ENCODE measurements at regions not wholly inside any gene's neighbourhood (a gene's known extent, or its start where the extent isn't known, plus 50 kb on each side); places are given as distances from the start of the nearest gene placed in this dataset.

DNA sequence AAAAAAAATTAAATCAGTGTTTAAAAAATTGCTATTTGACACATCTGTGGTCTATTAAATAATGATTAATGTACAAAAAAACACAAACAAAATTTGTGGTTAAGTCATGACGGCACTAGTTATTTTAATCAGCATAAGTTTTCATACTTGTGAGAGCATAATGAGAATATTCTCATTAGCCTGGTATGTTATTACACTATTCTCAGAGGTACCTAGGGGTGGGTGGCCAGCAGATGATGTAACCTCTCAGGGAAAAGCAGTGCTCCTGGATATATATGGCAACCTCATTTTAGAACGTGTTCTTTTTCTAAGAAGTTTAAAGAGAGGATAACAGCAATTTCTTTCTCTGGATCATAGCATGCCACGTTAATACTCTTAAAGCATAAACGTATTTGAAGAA, 109.2 kb downstream of the GJA1 start:
- TF ChIP-seq, protein P1, sequence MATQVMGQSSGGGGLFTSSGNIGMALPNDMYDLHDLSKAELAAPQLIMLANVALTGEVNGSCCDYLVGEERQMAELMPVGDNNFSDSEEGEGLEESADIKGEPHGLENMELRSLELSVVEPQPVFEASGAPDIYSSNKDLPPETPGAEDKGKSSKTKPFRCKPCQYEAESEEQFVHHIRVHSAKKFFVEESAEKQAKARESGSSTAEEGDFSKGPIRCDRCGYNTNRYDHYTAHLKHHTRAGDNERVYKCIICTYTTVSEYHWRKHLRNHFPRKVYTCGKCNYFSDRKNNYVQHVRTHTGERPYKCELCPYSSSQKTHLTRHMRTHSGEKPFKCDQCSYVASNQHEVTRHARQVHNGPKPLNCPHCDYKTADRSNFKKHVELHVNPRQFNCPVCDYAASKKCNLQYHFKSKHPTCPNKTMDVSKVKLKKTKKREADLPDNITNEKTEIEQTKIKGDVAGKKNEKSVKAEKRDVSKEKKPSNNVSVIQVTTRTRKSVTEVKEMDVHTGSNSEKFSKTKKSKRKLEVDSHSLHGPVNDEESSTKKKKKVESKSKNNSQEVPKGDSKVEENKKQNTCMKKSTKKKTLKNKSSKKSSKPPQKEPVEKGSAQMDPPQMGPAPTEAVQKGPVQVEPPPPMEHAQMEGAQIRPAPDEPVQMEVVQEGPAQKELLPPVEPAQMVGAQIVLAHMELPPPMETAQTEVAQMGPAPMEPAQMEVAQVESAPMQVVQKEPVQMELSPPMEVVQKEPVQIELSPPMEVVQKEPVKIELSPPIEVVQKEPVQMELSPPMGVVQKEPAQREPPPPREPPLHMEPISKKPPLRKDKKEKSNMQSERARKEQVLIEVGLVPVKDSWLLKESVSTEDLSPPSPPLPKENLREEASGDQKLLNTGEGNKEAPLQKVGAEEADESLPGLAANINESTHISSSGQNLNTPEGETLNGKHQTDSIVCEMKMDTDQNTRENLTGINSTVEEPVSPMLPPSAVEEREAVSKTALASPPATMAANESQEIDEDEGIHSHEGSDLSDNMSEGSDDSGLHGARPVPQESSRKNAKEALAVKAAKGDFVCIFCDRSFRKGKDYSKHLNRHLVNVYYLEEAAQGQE (tag by site-specific recombination; IDR thresholded peaks at IDR 0.05) = no peak
- no peak for TF ChIP-seq MEIS1 (CRISPR knock-in tag; IDR thresholded peaks at IDR 0.05; ENCODE audit: borderline replicate concordance)
- TF ChIP-seq, protein P2, sequence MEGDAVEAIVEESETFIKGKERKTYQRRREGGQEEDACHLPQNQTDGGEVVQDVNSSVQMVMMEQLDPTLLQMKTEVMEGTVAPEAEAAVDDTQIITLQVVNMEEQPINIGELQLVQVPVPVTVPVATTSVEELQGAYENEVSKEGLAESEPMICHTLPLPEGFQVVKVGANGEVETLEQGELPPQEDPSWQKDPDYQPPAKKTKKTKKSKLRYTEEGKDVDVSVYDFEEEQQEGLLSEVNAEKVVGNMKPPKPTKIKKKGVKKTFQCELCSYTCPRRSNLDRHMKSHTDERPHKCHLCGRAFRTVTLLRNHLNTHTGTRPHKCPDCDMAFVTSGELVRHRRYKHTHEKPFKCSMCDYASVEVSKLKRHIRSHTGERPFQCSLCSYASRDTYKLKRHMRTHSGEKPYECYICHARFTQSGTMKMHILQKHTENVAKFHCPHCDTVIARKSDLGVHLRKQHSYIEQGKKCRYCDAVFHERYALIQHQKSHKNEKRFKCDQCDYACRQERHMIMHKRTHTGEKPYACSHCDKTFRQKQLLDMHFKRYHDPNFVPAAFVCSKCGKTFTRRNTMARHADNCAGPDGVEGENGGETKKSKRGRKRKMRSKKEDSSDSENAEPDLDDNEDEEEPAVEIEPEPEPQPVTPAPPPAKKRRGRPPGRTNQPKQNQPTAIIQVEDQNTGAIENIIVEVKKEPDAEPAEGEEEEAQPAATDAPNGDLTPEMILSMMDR (tag by site-specific recombination; IDR thresholded peaks at IDR 0.05) = no peak
- TF ChIP-seq HOXA7 (CRISPR knock-in tag; IDR thresholded peaks at IDR 0.05; ENCODE audit: borderline replicate concordance) = no peak
- TF ChIP-seq ZNF76 (tag by site-specific recombination; IDR thresholded peaks at IDR 0.05; ENCODE audit: borderline replicate concordance, low read depth) = no peak
- TF ChIP-seq ZNF121 (tag by site-specific recombination; IDR thresholded peaks at IDR 0.05) = no peak
- TF ChIP-seq, protein P3, sequence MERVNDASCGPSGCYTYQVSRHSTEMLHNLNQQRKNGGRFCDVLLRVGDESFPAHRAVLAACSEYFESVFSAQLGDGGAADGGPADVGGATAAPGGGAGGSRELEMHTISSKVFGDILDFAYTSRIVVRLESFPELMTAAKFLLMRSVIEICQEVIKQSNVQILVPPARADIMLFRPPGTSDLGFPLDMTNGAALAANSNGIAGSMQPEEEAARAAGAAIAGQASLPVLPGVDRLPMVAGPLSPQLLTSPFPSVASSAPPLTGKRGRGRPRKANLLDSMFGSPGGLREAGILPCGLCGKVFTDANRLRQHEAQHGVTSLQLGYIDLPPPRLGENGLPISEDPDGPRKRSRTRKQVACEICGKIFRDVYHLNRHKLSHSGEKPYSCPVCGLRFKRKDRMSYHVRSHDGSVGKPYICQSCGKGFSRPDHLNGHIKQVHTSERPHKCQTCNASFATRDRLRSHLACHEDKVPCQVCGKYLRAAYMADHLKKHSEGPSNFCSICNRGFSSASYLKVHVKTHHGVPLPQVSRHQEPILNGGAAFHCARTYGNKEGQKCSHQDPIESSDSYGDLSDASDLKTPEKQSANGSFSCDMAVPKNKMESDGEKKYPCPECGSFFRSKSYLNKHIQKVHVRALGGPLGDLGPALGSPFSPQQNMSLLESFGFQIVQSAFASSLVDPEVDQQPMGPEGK (tag by site-specific recombination; IDR thresholded peaks at IDR 0.05) = no peak
- no peak for TF ChIP-seq REPIN1 (tag by site-specific recombination; IDR thresholded peaks at IDR 0.05; ENCODE audit: low read depth)
- no peak for TF ChIP-seq ZNF548 (tag by site-specific recombination; IDR thresholded peaks at IDR 0.05)
- TF ChIP-seq, protein P4, sequence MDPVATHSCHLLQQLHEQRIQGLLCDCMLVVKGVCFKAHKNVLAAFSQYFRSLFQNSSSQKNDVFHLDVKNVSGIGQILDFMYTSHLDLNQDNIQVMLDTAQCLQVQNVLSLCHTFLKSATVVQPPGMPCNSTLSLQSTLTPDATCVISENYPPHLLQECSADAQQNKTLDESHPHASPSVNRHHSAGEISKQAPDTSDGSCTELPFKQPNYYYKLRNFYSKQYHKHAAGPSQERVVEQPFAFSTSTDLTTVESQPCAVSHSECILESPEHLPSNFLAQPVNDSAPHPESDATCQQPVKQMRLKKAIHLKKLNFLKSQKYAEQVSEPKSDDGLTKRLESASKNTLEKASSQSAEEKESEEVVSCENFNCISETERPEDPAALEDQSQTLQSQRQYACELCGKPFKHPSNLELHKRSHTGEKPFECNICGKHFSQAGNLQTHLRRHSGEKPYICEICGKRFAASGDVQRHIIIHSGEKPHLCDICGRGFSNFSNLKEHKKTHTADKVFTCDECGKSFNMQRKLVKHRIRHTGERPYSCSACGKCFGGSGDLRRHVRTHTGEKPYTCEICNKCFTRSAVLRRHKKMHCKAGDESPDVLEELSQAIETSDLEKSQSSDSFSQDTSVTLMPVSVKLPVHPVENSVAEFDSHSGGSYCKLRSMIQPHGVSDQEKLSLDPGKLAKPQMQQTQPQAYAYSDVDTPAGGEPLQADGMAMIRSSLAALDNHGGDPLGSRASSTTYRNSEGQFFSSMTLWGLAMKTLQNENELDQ (tag by site-specific recombination; IDR thresholded peaks at IDR 0.05; ENCODE audit: low read depth) = no peak
